GM18951 (cell line): ENCODE measurements at regions not wholly inside any gene's neighbourhood (a gene's known extent, or its start where the extent isn't known, plus 50 kb on each side); places are given as distances from the start of the nearest gene placed in this dataset.
"Not testable (repeated sequence)": the region's sequence is repeated elsewhere in the genome, so short reads cannot be mapped to it uniquely, and the experiment has no call there.

ENCODE experiments used
- POLR2A ChIP-seq: IDR thresholded peaks from 4 replicates; pipeline ENCODE4 v1.6.1; 2011; ENCODE audit warnings: mild to moderate bottlenecking; ENCODE audit not compliant: insufficient read length, insufficient read depth; ENCODE audit errors: extremely low read depth
- in situ Hi-C: fragments of 300-500 bp; cut with MboI; formaldehyde crosslinking; loops from one replicate; pipeline ENCODE4 v1.12.0; 2022; ENCODE audit warnings: low sequenced_read_pairs, mixed read lengths, inconsistent platforms; ENCODE audit not compliant: unreplicated experiment

DNA sequence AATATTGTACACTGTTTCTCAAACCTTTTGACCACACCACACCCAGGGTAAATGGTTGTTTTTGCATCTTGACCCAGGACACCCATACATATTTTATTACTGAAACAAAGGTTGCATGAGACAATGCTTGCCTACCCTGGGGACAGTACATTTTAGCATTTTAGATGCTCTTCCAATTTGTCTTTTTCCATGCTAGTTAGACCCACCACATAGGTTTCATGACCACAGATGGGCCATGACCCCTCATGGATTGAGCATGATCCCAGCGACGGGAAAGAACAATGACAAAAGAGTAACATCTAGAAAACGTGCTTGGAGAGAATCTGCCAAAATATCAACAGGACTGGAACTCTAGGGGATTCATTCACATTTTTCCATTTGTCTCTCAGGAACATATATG lies 161.0 kb upstream of the PFN2 start:
- no peak for TF ChIP-seq POLR2A
- in situ Hi-C loops: no loop called here

GRCh38 chr3:150130404-150131100 lies 159.9 kb upstream of the PFN2 start:
- no peak for TF ChIP-seq POLR2A
- in situ Hi-C loops: no loop called here

DNA sequence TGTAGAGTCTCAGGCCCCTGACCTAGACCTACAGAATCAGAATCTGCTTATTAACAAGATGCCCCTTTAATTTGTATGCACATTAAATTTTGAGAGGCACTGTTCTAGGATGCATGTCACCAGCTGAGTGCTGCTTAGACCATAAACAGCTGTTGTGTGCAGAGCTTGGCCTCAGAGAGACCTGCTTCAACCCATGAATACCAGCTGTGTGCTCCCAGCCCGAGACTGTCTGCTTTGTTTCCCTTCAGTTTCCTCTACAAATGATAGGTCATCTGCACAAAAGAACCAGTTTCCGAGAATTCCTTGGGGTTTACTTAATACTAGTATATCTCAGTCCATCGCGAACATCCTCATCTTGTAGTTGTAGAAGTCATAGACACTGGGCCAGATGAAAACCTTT lies 158.5 kb upstream of the PFN2 start:
- no peak for TF ChIP-seq POLR2A
- in situ Hi-C loops: no loop called here

- TF ChIP-seq POLR2A: no peak
These were observed 157.4 kb upstream of the PFN2 start for GRCh38 chr3:150128126-150128525.

DNA sequence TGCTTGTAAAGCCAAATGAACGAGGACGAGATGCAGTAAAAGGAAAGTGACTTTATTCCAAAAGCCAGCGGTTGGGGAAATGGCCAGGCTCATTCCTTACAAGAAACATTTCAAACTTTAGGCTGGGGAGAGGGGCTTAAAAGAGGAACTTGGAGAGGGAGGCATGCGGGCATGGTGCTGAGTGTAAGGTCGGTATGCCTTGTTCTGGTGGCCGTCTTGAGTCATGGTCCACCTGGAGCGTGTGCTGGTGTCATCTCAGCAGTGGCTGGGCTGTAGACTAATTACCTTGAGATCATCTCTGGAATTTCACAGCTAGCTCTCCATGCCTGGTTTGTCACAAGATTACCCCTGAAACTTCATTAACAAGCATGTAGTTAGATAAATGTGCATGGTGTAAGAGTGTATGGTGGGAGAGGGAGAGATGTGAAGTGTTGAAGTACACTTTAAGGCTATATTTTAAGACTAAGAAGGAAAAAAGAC lies 156.4 kb upstream of the PFN2 start:
- in situ Hi-C loops: no loop called here
- TF ChIP-seq POLR2A: no peak

More at GRCh38 chr3:150128126-150128525, 157.4 kb upstream of the PFN2 start:
- in situ Hi-C loops: no loop called here

- TF ChIP-seq POLR2A: no peak
- in situ Hi-C loops: no loop called here
These were observed 153.4 kb upstream of the PFN2 start for GRCh38 chr3:150124142-150124541.

DNA sequence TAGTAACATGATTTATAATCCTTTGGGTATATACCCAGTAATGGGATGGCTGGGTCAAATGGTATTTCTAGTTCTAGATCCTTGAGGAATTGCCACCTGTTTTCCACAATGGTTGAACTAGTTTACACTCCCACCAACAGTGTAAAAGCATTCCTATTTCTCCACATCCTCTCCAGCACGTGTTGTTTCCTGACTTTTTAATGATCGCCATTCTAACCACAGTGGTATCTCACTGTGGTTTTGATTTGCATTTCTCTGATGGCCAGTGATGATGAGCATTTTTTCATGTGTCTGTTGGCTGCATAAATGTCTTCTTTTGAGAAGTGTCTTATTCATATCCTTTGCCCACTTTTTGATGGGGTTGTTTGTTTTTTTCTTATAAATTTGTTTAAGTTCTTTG lies 152.6 kb upstream of the PFN2 start:
- in situ Hi-C loops: not testable (repeated sequence)

DNA sequence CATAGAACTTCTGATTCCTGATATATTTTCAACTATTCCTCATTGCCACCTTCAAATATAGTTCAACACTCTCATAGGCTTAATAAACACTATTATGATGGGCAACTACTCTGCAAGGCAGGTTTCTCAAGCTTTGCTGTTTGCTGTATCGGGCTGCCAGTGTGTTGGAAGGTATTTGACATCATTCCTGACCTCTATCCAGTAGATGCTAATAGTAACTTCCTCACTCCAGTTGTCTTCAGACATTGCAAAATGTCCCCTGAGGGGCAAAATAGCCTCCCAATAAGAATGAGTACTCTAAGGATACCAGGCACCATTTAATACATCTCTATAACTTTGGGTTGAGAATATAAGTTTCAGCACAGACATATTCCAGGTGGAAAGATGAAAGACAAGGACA lies 147.5 kb upstream of the PFN2 start:
- in situ Hi-C loops: no loop called here
- no peak for TF ChIP-seq POLR2A

DNA sequence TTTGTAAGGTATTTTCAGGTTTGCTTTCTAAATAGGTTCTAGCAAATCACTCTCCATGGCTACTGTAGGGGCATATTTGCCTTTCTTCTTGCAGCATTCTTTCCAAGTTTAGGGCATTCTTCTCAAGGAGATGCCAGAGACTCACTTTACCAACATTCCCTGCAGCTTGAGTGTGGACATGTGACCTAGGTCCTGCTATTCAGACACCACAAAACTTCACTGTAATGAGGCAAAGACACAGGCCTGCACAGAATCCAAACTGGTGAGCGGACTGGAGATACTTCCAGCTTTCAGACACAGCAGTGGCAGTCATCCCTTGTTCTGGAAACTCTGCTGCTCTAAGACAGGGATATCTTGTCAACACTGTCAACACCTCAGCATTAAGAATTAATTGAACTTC lies 146.4 kb upstream of the PFN2 start:
- in situ Hi-C loops: no loop called here
- TF ChIP-seq POLR2A: no peak

- TF ChIP-seq POLR2A: no peak
- in situ Hi-C loops: no loop called here
These were observed 145.5 kb upstream of the PFN2 start for GRCh38 chr3:150116196-150116595.

DNA sequence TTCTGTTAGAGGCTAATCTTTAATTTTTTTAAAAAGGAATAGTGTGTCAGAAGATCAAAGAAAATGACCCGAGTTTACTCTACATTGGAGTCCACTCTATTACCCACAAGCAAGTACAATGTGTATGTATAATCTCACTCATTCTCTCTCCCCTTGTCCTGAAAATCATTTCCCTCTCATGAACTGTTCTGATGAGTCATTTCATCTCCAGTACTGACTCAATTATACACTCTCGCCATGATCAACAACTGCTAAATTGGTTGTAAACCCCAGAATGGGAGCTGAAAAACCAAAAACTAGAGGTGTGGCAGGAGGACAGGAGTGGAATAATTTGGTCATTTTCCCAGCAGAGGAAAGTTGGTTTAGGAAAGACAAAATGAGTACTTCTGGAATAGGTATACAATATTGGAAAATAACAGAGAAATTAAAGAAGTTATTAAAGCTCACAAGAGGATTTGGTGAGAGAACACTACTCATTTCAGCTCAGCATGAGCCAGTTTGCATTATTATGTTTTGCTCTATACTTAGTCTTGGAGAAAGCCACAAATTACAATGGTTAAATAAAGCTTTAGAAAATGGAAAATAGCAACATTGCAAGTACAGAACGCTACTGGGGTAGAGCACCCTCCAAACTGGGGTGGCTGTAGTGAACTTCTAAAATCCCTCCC lies 144.3 kb upstream of the PFN2 start:
- in situ Hi-C loops: no loop called here
- TF ChIP-seq POLR2A: no peak

- no peak for TF ChIP-seq POLR2A
- in situ Hi-C loops: no loop called here
These were observed 143.6 kb upstream of the PFN2 start for GRCh38 chr3:150114273-150114672.

DNA sequence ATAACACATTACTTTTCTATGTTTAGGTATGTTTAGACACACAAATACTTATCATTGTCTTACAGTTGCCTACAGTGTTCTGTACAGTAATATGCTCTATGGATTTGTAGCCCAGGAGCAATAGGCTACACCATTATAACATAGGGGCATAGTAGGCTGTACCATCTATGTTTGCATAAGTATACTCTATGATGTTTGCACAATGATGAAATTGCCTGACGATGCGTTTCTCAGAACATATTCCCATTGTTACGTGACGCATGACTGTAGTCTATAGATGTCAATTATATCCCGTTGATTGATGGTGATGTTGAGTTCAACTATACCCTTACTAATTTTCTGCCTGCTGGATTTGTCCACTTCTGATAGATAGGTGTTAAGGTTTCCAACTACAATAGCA lies 139.4 kb upstream of the PFN2 start:
- TF ChIP-seq POLR2A: no peak
- in situ Hi-C loops: no loop called here

- TF ChIP-seq POLR2A: no peak
- in situ Hi-C loops: no loop called here
These were observed 136.9 kb upstream of the PFN2 start for GRCh38 chr3:150107429-150108175.
